Right forelimb (tissue), 1 donor: ENCODE measurements at regions not wholly inside any gene's neighbourhood (a gene's known extent, or its start where the extent isn't known, plus 50 kb on each side); places are given as distances from the start of the nearest gene placed in this dataset.
A peak's percentile ranks its signal among the peaks of the same experiment; 100 is the strongest.
"Not testable (repeated sequence)": the region's sequence is repeated elsewhere in the genome, so short reads cannot be mapped to it uniquely, and the experiment has no call there.

Experiments used
- DNase-seq: peaks from one replicate; pipeline ENCODE4 v3.0.0-alpha.2; 2018

DNA sequence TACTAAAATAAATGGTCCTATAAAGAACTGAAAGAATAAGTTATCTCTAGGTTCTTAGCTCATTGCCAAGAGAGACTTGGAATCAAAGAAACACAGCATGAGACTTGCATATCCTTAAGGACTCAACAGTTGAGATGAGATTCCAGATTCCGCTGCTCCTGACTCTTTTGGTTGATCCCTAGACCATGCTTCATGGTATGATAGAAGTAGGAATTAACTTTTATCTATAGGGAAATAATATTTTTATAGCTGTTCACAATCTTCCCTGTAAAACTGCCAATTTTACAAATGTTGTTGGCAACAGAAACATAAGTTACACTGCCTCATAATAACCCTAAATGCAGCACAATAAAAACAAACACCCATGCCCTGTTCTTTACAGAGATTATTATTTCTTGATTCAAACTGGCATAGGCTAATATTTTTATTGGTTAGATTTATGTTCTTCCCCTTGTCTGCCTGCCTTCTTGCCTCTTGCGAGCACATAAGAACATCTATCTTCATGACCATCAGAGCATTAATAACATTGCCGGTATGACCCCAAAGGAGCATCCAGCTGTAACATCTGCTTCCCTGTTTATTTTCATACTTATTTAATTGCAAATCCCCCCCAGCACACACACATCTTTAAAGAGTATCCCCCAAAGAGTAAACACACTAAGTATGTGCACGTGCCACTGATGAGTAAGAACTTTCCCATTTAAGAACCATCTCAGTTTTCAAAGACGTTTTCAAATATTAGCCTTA, 735.7 kb upstream of the SLC8A1 start:
- DNase-seq = no peak

DNA sequence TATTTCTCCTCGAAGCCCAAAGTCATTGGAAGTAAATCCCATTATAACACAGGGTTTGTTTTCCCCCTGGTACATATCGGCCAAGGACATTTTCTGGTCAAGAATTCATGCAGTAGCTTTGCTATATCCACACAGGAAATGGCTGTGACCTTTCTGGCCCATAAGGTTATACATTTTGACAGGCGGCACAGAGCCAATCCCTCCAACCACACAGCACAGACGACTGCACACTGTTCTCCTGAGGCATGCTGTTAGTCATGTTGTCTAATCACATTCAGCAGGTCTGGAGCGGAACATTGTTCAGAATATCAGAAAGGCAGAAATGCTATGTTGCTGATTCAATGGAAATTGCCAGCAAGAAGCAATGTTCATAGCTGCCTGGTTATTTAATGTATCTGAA, 742.3 kb upstream of the SLC8A1 start:
- peak; percentile 51 for DNase-seq

DNA sequence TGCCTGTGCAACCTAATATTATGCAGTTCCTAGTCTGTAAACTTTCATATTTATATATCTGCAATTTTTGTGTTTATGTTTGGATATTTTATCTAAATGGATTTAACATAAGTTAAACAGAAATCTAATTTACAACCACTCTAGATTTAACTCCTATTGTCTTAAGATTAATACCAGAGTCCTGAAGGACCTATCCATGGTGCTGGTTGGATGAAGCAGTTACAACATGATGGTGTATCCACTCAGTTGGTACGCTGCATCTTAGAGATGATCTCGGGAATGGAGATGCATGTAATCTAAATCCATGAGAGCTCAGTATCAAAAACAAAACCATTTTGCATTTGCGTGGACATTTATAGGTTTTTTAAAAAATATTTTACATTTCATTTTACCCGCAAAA, 745.9 kb upstream of the SLC8A1 start:
- DNase-seq = no peak

DNA sequence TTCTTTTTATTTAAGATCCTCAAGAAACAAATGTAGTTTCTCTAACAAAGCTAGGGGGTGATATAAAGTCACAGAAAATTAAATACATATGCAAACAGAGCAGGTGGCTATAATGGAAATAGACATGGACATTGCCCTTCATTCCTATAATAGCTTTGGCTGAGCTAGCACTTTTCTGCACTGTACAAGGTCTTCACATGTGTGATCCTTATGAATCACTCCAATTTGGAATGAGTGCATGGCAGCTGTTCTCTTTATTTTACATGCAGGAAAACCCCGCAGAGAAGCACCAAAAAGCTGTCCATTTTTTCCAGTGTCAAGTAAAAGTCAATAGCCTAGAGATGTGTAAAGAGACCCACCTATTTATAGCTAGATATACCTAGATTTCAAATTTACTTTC, 747.4 kb upstream of the SLC8A1 start:
- no peak for DNase-seq

DNA sequence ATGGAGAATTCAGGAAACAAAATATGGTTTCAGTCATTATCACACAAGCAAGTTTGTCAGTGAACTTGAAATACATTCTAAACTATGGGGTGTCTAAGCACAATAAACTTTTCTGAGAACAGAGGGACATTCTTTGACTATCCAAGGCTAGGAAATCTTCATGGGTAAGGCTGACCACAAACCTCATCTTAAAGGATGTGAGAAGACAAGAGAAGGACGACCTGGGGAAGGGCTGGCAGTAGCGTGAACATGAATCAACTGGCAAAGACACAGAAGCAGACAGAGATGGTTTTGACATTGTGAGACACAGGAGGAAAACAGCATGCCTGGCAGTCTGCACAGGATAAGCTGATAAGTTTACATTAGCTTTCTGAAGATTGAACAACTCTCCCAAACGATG, 752.4 kb upstream of the SLC8A1 start:
- no peak for DNase-seq

DNA sequence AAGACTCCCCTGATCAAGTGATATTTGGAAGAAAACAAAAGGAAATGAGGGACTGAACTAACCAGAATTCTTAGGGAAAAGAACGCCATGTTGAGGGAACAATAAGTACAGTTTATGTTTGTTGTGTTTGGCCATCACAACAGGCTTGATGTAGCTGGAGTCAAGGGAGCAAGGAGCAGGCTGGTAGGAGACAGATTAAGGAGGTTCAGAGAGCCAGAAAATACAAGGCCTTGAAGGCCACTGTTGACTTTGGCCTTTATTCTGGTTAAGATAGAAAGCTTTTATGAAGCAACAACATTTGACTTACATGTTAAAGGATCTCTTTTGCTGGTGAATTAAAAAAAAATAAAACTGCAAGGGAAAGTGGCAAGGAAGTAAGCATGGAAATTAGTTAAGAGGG, 754.1 kb upstream of the SLC8A1 start:
- no peak for DNase-seq

DNA sequence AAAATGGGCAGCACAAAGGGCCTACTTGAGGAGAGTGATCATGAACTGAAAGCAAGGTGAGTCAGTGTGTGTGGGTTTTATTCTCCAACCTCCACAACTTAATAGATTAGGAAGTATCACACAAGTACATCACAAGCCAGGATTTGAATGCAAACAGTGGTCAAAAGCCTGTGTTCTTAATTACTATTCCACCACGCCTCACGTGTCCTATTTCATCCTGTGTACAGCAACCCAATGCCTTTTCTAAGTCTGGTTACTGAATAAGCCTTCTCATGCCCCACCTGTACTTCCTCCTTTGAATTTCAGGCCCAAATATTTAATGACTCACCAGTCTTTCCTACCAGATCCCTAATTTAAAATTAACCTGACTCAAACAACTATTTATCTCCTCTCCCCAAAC, 755.7 kb upstream of the SLC8A1 start:
- no peak for DNase-seq

DNA sequence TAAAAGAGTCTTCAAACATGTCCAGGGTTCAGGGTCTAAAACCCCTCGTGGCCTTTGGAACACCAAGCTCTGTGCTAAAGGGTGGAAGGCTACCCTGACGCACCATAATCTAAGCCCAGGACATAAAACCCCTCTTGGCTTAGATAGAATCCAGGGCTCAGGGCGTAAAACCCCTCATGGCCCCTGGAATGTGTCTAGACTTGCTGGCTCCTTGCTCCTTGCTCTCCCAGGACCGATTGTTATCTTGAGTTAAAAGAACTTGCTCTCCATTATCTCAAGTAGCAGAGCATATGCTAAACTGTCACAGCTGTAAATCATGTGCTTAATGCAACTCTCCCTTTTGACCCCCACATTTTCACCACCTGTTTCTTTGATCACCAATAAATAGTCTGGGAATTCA, 758.1 kb upstream of the SLC8A1 start:
- not testable (repeated sequence) for DNase-seq

DNA sequence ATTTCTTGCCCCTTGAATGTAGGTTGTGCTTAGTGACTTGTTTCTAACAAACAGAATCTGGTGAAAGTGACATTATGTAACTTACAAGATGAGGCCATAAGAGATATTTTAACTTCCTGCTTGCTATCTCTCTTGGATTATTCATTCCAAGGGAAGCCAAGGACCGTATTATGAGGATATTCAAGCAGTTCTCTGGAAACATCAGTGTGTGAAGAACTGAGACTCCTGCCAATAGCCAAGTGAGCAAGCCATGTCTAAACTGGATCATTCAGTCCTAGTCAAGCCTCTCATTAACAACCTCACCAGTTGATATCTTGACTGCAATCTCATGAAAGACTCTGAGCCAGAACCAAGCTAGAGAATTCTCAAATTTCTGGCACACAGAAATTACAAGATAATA, 765.1 kb upstream of the SLC8A1 start:
- DNase-seq = no peak

DNA sequence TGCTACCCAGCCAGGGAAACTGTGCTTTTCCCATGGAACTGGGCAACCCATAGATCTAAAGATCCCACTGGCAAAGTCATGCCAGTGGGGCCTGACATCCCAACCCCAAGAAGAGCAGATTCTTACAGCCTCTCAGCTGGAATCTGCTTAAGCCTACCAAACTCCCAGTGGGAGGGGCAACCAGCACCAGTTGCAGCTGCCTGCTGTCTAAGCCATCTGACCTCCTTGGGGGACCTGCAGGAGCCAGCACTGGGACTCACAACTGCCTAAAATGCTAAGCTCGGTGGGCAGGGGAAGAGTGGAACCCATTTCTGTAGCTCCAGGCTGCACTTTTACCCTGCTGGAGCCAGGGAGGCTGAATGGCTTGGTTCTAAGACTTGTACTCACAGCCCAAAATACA, 770.7 kb upstream of the SLC8A1 start:
- DNase-seq = no peak

DNA sequence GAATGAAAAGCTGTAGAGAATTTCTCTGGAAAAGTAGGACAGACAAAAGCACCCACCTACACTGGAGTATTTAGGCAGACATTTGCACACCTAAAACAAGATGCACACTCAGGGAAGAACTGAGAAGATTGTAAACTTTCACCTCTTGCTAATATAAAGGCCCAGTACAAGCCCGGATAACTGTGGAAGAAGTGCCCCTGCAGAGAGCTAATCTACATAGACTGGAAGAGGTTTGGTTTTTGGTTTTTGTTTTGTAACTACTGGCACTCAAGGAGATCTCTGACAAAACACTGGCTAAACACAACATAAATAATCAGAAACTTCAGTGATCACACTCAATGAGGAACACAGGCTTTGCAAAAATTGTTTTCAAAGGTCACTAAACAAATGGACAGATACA, 782.2 kb upstream of the SLC8A1 start:
- DNase-seq = no peak

DNA sequence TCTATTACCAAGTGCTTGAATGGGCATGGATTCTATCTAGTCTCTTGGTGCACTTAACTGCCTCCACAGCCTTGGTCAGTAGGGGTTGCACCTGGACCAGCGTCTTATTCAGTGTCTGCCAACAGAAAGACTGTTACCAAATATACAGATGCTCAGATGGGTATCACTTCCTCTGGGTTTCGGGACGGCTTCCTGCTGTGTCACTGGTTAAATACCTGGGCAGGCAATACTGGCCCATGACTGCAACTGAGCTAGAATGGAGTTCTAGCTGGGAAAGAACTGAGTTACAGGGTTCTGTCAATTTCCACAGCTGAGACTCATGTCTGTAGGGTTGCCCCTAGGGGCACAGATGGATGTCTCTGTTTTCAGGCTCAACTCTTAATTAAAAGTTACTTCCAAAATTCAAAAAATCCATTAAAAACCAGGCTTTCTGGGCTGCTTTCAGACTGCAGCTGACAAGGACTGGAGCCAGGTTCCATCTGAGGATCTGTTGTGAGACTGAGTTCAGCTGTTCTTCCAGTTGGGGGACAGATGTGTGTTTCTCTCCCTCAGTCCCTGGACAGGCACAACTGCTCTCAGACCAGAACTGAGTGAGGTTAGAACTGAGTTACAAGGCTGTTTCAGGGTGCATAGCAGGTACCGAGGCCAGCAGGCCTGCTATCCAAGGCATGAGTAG, 789.6 kb upstream of the SLC8A1 start:
- no peak for DNase-seq

DNA sequence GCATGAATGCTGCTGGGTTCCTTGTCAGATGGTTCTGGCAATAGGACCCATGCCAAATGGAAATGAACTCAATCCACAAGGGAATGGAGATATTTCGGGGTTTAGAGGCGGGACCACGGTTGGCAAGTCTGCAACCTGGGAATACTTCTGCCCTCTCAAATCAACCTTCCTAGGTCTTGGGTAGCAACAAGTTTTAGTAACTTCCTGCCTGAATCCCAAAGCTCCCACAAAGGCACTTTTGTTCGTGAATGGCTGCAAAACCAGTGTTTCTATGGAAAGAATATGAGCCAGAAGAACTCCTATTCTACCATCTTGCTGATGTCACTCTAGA, 790.1 kb upstream of the SLC8A1 start:
- DNase-seq = no peak

DNA sequence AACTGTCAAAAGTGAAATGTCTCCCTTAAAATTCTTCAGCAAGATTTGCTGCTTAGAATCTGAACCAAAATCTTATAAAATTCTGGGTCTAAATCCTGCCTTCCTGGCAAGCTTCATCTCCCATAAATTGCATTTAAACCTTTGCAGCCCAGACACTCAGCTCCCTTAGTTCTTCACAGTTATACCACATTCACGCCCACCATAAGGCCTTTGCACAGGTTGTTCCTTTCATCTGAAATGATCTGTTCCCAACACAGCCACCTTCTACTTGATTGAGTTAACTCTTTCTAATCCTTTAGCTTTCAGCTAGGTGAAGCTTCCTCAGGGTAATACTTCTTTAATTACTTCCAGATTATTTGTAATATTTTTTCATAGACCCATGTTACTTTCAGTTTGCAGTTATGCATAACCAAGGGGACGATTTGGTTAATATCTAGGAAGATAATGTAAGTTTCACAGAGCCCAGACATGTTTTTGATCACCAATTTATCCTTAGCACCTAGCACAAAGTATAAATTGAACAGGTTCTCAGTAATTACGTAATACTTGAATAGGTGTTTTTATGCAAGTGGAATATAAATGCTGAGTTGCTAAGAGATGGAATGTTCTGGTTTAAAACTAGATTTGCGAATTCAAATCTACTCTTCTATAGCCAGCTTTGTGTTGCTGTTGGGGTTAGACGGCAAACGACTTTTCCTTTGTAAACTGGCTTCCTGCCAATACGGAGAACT, 779.7 kb upstream of the PKDCC start:
- DNase-seq = no peak

DNA sequence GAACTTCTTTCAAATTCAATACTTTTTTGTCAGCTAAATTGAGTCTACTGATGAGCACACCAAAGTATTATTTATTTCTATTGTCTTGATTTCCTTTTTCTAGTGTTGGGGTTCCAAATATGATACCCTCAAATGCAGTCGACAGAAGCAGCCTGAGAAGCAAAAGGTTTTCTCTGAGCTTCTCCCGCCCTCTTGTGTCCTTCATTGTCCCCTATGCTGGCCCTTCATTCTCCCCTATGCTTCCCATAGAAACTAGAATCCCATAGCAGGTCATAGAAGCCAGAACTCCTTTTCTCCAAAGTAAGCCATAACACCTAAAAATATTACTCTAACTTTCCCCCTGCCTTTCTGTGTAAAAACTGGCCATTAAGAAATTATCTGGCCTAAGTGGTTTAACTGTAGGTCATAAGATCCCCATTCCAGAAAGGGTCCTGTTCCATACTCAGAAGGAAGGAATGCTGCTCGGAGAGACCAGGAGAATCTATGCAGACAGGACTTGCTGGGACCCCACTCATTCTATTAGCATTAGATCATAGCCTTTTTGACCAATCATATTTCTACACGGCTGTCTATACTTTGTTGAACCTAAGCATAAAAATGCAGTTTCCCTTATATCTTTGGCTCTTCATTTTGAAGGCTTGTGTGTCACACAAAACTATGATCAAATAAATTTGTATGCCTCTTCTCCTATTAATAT, 764.6 kb upstream of the PKDCC start:
- no peak for DNase-seq

DNA sequence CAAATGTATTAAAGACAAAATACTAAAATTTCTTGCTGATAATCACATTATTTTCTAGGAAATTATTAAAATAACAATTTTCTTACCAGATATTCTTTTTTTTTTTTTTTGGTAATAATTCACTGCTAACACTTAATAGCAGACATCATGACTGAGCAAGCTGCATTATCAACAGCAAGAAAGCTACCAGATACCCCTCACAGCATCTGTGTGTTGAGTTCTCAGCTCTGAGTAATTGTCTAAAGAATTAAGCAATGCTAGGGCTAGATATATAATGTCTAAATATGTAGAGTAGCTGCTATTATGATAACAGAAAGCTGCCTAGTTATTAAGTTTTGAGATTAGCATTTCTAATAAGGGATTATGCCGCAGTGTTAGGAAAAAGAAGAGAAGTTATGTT, 754.3 kb upstream of the PKDCC start:
- DNase-seq = no peak

DNA sequence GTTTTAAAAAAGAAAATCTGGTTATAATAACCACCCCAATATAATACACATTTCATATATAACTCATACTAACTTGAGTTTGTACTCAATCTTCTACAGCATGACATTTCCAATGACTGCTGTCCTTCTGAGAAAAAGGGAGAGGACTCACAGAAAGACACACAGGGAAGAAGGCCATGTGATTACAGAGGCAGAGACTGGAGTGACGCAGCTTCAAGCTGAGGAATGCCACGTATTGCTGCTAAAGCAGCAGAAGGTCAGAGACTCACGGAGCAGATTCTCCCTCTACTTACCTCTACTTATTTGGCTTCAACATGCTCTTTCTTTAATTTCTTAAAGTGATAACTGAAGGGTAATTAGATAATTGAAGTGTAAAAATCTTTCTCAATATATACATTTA, 753.5 kb upstream of the PKDCC start:
- DNase-seq = no peak

DNA sequence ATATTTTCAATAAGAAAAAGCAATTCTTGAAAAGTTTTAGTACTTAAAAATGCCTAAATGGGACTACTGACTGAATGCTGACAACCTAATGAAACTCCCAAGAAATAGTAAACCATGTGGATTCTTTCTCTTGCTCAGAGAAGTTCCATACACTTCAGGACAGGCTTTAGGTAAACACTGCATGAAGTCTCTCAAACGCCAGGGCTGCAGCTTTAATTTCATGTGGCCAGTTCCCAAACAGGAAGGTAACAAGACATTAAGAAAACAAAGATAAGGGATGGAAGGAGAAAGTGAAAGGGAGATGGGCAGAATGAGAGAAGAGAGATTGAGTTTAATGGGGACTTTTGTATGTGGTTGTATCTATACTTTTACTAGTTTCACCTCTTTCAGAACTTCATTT, 734.7 kb upstream of the PKDCC start:
- DNase-seq = no peak

DNA sequence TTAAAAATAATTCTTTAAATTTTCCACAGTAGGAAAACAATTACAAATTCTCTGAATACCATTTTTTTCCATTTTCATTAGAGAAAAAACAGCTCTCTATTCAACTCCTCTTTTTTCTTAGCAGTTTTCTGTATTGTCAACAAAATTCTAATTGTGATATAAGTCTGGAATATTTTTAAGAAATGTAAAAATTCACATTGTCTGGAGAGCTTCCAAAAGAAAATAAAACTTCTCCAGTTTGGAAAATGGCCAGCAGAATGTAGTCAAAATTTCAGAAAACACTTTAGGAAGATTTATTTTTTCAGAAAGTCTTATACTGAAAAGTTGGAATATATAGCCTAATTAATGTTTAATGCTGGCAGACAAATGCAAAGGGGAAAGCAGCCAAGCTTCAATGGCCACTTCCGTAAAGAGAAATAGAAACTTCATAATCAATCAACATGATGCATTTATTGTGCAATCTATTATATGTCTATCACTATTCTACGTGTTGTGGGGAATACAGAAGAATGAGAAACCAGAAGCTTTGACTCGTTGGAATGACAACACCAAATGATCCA, 733.2 kb upstream of the PKDCC start:
- no peak for DNase-seq

DNA sequence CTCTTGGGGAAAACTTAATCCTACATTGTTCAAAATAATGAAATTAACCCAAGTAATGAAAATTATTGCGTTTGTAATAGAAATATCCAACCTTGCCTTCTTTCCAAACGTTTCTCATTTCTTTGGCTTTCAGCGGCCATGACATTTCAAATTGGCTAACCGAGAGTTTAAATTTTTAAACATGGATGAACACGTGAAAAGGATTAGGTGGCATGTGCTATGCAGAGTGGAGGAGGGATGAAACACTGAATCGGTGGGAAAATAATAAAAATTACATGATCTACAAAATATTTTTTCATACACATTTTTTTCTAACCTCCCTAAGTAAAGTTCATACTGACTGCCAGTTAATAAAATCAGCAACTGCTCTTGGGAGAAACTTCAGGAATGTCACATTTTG, 728.4 kb upstream of the PKDCC start:
- no peak for DNase-seq

DNA sequence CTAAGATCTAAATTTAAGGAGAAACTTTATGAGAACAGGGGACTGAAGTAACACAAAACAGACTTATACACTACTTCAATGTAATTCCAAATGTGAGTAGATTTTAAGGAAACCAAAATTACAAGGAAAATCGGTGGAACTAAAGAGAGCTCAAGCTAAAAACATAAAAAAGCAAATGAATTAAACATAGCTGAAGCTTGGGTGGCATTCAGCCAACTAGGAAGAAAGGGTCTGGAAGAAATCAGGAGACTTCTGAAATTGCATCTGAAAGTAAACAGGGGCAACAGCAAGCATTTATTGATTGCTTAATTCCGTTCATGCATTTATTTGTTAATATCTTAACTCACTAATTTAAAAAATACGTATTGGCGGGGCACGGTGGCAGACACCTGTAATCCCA, 727.3 kb upstream of the PKDCC start:
- no peak for DNase-seq

DNA sequence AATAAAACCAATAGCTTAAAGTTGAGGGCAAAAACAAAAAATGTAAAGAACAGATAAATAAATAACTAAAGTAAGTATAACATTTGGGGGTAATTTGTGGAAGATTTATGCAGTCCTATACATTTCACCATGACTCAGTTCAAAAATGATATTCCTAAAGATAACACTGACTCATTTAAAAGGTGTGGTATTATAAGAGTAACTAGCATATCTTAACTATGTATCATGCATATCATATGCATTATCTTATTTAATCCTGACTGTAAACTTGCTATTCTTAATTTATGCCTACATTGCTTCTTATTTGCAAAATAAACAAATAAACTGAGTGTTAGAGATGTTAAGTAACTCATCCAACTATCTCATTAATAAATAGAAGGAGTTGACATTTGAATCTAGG, 726.5 kb upstream of the PKDCC start:
- DNase-seq = no peak

DNA sequence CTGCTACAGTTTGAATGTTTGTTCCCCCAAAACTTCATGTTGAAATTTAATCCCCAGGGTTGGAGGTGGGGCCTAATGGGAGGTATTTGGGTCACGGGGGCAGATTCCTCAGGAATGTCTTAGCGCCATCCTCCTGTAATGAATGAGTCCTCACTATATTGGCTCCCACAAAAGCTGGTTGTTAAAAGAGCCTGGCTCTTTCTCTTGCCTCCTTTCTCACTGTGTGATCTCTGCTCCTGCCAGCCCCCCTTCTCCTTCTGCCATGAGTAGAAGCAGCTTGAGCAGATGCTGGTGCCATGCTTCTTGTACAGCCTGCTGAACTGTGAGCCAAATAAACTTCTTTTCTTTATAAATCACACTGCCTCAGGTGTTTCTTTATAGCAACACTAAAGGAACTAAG, 721.0 kb upstream of the PKDCC start:
- DNase-seq = no peak

DNA sequence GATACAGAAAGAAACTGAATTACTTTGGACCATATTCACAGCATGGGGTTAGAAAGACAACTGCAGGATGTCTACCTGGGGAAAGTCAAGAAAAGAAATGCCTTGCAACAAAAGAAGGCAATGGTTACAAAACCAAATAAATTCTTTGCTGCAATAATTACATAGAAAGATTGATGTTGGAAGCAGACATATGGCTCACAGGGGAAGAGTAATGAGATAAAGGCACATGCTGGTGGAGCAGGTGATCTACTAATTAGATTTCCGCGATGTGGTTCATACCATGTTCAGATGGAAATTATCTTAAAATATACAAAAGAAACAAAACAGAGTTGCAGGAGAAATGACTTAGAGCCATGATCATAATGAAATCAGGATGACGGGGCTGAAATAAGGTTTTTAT, 718.8 kb upstream of the PKDCC start:
- DNase-seq = no peak
